Hepatic stellate cell (primary cell): ENCODE measurements at regions not wholly inside any gene's neighbourhood (a gene's known extent, or its start where the extent isn't known, plus 50 kb on each side); places are given as distances from the start of the nearest gene placed in this dataset.

ENCODE experiments used
- DNase-seq: peaks from one replicate; pipeline ENCODE4 v3.0.0; 2011; ENCODE audit warnings: low spot score

DNA sequence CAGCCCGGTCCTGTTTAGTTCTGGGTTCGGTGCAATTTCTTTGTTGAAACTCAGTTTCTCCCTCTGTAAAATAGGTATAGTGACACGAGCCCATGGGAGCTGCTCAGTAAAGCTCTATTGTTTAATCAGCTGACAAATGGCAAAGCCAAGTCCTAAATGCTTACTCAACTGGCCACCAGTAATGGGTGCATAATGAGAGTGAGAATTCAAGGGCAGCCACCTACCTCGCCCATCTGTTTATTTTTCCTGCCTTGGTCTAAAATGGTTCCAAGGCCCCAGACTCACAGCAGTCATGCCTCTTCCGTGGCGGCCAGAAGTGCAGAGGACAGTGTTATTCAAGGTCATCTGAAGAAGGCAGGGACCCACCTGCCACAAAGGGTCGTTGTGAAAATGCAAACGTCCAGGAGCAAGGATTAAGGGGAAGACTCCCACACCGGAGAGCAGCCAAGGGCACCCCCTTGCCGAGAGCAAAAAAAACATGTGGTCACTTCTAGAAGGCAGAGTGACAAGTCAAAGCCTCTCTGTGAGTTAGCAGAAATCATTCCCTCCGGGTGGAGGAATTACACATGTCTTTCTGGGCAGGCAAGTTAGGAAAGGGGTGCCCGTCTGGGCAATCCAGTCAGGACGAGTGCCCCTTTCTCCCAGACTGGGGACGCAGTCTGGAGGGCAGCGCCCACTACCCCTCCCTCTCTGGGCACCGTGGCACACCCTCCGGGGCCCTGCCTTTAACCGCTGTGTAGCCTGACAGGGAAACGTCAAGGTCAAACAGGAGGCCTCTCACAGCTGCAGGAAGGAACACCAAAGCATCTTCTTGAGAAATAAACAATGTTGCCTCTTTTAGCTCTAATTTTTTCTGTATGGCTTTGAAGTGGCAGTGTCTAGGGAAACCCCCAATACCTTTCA is 186.2 kb downstream of the FOXO1 start:
- DNase-seq, result no peak

DNA sequence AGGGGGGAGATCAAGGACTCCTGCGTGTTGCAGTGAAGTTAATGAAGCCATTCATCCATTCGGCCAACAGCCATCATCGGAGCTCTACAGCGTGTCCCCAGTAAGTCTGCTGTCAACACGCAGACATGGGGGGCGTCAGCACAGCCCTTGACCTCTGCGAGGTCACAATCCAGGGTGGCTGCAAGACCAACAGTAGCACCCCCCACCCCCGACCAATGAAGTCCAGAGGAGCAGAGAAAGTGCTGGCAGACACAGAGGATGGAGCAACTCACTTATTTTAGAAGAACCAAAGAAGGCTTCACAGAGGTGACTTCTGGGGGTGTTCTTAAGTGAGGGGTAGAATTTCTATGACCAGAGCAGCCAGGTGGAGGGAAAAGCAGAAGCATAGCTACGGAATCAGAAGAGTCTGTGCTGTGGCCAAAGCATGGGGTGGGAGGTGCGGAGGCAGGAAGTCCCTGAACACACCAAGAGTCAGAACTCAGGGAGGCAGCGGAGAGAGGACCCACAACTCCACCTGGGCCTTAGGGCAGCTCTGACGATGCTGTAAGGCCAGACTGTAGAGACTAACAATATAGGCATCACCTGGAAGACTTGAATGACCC is 185.4 kb downstream of the FOXO1 start:
- no peak for DNase-seq

DNA sequence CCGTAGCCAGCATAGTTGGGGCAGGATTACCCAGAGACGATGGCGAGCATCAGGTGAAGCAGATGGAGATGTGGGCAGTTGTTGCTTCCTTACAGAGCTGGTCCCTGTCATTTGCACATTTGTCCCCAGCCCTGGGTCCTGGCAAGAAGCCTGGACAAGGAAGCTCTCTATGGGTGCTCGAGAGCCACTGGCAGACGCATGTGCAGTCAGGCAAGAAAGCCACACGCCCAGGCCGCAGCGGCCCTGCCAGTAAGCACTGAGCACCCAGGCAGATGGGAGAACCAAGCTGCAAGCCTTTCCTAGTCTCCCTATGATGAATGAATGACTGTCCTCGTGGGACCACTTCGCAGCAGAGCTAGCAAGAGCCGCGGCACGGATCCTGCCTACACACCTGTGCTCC is 182.8 kb downstream of the FOXO1 start:
- no peak for DNase-seq

DNA sequence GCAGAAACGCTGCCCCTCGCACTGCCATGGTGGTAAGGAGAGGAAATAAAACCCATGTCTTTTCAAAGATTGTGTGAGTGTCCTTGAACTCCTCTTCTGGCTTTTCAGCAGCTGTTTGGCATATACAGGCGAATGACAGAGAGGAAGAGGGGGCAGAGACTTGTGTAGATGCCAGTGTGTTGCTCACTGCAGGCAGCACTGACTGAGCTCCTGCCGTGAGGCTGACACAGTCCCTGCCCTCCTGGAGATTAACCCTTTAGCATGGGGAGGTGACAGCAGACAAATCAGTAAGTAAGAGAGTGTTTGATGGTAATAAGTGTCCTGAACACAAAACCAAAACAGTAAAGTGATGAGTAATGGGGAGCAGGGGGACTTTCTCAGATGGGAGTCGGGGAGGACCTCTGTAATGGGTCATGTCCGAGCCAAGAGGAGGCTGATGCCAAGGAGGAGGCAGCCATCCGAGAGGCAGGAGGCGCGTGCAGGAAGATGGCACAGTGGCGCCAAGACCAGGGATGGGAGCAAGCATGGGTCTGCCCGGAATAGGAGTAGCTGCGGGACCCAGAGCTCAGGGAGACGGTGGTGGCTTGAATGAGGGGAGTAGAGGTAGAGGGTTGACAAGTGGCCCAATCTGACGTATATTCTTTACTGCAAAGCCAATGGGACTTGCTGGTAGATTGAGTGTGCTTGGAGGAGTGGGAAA is 182.2 kb downstream of the FOXO1 start:
- no peak for DNase-seq

DNA sequence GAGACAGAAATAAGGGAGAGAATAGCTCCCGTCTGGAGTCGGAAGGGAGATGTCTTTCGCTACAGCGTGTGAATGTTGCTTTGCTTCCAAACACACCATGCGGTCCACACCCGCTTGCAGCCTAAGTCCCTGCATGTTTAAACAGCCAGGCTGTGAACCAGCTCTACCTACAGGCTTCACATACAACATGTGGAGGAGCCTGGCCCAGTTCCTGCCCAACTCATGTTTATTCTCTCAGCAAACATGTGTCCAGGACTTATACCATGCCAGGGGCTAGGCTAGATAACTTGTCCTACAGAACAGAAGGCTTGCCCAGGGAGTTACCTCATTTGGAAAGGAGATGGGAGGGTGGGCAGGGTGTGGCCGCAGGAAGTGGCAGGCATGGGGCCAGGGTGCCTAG is 181.5 kb downstream of the FOXO1 start:
- no peak for DNase-seq

DNA sequence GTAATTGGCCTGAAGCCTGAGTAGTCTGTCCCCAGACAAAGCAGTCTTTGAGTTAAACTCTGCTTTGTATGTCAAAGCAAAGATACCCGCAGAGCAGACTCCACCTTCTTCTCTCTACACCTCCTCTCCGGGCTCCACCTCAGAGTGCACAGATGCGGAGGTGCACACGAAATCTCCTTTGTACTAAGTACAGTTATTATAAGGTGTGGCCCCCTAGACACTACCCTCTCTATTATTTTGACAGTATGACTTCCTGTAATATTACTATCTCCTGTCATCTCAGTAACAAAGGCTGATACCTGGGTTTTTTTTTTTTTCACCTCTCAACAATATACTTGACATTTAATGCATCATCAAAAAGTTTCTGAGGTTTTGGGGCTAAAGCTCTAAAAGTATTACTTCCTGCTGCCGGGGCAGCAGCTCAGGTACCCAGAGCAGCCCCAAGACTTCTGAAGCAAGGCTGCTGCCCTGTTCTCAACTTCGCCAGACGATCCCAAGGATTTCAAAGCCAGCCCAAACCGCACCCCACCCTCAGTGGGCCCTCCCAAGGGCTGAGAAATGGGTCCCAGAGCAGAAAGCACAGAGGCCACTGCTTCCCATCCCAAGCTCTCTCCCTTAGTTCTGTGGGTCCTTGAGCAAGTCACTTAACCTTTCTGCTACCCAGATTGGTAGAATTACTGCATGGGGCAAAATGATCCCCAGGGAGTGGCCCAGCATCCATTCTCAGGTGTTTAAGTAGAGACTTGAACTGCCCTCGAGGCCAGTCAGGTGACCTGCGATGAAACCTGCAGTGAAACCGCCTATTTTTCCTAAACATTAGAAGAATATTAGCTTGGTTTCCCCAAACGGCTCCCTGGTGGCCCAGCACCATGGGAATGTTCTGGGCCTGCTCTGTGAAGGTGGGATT is 180.6 kb downstream of the FOXO1 start:
- no peak for DNase-seq

DNA sequence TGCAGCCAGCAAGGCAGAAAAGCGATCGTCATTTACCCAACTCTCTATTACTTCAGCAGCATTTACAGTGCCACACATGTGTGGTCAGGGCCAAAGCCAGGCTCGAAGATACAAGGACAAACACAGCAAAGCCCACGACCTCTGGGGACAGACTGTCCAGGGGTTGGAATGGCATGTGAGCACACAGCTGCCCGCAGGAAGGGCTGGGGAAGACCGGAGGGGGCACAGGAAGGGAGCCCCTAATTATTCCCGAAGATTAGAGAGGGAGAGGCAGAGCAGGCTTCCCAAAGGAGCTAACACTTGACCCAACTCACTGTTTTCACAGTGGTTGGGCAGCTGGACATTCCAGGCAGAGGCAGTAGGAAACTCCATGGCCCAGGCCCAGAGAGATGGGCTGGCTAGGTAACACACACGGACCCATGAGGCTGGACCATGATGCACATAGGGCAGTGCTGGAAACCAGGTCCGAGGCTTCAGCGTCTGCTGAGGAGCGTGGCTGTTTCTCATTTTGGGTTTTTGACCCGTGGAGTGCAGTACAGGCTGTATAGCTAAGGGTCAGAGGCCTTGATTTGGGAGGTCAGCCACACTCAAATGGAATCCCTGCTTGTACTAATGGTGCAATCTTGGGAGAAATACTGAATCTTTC is 179.8 kb downstream of the FOXO1 start:
- DNase-seq, result no peak

DNA sequence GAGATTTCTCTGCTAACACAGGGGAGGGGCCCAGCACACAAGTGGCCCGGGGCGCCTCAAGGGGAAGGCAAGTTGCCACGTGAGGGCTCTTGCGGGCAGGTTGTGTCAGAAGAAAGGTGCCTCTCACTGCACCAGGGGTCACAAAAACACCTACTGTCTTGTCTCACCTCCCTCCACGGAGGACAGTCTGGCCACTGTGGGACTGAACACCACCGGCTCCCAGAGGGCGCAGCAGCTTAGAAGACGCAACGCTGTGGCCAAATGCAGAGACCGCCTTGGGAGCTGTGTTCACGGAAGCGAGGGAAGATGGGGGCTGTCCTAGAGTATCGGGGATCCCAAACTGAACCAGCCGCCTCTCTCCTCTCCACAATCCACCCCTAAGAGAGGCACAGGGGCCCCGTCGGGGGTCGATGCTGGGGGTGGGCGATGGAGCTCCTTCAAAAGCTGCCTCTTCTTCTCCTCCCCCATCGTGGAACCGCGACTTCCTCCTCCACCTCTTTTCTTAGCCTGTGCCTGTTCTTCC is 177.5 kb downstream of the FOXO1 start:
- DNase-seq, result no peak

DNA sequence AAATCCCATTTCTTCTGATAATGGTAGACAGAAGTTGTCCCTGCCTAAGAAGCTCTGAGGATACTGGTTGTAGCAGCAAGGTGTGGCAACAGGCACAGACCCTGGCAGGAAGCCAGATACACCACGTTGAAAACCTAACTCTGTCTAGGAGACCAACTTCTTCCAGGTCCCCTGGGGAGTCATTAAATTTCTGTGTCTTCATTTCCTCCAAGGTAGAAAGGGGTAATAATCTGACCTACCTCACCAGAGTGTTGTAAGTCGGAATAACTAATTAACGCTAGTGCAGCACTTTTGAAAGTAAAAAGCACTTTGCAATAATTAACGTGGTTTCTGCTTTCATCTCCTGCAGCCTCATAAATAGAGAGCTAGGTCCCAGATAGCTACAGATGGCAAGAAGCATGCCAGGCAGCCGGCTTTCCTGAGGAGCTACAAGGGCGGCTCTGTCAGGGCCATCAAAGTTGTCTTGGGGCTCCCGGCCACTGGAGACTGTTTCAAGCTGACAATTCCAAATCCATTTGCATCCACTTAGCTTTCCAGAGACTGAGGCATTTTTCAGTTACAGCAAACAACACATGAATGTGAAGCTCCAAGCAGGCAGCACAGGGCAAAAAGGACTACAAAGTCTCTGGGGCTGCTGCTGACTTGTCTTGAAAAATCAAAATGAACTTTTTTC is 176.2 kb downstream of the FOXO1 start:
- no peak for DNase-seq

DNA sequence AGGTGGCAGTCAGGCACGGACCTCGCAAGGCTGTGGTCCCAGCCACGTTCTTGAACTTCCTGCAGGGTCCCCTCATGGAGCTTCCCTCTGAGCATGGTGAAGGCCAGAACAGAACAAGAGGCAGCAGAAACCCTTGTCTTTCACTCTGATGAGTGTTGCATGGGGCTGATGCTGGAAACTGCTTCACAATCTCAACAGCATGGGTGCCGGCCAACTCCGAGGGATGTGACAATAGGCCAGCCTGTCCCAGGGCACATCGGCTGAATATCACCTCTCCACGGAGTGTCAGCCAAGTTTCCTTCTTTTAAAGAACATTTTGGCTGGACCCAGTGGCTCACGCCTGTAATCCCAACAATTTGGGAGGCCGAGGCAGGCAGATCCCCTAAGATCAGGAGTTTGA is 173.9 kb downstream of the FOXO1 start:
- no peak for DNase-seq

DNA sequence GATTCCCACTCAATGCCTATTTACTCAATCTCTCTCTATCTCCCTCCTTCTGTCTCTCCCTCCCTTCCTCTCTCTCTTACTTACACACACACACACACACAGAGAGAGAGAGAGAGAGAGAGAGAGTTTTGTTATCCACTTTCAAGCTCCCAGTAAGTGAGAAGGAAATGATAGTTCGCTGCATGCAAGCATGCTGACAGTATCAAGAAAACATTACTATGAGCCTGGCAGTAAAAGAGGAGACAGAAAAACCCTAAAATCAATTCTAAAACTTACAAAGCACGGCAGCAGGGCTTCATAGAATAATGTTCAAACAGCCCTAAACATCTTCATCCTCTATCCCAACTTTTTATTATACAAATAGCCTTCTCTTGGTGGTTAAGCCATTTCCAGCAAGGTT is 171.9 kb downstream of the FOXO1 start:
- DNase-seq, result no peak

DNA sequence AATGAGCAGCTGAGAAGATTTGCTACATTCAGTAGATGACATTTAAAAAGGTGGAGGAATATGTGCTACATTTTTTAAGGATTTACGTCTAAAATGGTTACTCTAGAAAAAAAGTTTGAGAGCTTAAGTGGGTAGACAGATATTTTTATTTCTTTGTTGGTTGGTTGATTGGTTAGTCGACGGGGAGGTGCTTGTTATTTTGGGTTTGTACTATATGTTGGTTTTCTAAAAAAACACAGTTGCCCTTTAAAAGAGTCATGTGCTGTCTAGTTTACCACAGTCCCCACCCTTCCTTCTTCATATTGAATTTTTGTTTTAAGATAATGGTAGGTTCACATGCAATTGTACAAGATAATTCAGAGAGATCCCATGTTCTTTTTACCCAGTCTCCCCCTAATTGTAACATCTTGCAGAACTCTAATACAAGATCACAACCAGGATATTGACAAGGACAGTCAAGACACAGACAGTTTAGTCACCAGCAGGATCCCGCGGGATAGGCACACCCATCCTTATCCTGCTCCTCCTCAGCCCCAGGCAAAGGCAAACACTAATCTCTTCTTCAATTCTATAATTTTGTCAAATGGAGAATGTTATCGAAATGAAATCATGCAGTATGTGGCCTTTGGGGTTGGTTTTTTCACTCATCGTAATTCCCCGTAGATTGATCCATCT is 171.4 kb downstream of the FOXO1 start:
- DNase-seq, result no peak

DNA sequence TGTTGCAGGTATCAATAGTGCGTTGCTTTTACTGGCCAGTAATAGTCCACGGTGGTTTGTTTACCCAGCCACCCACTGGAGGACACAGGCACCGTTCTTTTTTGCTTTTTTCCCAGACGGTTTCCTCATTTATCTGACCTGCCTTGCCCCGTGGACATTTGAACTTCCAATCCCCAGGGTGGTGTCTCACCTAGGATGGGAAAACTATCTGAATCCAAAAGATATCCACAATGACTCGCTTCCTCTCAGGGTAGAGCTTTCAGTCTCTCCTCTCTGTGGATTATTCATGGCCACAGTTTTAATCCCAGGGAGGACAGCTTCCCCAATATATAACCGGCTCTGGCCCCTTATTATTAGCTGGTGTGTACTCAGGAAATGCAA is 170.8 kb downstream of the FOXO1 start:
- no peak for DNase-seq

DNA sequence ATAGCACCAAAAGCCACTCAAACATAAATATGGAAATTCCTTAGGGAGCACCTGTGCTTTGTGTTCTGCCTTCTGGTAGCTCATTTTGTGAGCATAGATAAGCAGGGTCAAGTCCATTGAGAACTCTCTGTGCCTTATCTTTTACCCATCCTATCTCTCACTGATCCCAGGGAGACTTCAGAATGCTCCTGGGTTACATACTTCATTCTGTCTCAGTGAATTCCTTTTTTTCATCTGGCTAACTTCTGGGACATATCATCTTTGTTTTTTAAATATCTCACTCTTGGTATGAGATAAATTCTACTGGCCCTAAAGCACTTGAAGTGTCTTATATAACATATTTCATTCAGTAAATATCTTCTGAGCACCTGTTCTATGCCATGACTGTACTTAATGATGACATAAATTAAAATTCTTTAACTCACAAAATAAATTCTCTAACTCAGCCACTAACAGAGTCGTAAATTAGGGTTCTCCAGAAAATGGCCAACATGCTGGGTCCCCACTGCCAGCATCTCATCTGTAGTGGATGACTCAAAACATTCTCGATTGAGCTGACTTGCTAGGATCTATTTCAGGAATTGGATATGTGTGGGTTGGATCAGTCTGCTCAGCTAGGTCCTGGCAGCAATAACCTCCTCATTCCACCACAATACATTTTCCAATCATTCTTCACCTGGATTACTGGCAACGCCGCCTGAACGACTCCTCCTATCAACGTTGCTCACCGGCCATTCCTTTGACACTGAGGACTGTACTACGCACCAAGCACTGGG is 170.2 kb downstream of the FOXO1 start:
- no peak for DNase-seq

DNA sequence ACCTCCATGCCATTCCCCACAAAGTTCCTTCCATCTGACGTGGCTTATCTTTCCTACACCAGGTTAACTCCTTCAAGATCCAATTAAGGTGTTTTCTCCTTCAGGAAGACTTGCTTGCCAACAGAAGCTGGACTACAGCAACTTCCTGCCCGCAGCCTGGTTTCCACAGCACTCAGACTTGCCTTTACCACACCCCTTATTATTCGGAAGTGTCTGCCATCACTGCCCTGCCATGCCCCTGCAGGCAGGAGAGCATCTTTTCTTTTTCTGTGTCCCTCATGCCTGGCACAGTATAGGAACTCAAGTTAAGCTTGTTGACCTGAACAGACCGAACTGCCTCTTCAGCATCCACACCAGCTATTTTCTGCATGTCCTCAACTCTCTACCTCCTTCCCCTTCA is 168.0 kb downstream of the FOXO1 start:
- no peak for DNase-seq

DNA sequence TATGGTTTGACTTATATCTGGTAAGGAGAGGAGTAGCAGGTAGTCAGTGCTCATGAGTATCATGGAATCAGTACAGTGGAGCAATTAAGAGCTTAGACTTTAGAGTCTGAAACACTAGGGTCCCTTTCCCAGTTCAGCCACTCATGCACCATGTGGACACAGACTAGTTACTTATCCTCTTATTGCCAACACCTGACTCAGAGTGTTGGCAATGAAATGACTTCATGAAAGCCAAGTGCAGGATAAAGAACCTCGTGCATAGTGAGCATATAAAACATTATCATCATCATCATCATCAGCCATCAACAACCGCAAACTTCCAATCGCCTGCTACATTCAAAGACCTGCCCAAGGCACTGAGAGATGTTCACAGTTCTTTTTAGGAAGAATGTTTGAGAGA is 164.2 kb downstream of the FOXO1 start:
- DNase-seq, result no peak

DNA sequence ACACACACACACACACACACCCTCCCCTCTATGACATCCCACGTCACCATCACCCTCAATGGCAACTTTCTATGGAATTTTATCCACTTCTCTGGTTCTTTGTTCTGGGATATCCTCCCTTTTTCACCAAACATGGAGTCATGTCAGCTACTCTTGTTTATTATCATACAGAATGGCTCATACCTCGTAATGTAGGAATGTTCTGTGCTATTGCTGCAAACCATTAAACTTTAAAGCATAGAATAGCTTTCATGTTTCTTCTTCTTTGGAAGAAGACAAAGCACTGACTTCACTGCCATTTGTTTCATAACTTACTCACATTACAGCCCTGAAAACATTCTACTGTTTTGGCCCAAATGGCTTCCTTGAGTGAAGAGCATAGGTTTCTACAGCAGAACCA is 163.4 kb downstream of the FOXO1 start:
- no peak for DNase-seq

DNA sequence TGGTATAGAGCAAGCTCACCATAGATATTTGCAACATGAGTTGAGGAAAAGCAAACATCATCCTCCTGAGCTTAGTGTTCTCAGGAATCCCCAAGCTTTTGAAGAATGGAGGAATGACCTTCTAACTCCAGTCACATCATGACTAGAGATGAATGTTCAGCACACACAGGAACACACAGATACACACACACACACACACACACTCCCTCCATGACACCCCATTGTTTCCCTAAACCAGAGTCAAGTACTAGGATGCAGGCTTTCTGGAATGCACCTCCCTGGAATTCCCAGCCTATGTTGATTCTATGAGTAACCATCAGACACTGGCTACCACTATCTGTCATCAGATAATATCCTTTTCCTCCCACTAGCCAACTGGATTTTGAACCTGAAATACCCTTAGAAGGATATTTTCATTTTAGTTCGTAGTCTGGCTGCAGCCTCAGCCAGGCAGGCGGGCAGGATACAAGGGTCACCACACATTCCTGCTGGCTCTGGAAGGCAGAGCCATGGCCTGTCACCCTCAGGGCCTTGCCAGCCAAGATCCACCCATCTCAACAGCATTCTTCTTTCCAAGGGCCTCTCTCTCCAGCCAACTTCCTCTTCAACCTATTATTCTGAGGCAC is 162.4 kb downstream of the FOXO1 start:
- peak; percentile 79 for DNase-seq

DNA sequence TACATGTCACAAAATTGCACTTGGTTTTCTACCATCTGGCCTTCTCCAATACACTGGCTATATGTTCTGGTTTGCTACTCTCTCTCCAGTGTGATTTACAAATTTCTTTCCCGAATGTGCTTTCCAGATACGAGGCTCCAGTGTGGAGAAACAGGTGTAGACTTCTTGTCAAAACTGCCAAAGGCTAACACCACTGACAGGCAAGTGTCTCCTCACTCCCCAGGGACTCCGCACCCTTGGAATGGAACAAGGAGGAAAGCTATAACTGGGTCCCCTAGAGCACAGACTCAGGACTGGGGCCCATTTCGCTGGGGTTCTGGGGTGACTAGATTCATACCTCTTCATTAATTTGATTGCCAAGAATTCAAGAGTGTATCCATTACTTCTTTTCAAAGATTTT is 161.8 kb downstream of the FOXO1 start:
- DNase-seq, result no peak
